ENCODE measurements at regions not wholly inside any gene's neighbourhood (a gene's known extent, or its start where the extent isn't known, plus 50 kb on each side); places are given as distances from the start of the nearest gene placed in this dataset.

DNA sequence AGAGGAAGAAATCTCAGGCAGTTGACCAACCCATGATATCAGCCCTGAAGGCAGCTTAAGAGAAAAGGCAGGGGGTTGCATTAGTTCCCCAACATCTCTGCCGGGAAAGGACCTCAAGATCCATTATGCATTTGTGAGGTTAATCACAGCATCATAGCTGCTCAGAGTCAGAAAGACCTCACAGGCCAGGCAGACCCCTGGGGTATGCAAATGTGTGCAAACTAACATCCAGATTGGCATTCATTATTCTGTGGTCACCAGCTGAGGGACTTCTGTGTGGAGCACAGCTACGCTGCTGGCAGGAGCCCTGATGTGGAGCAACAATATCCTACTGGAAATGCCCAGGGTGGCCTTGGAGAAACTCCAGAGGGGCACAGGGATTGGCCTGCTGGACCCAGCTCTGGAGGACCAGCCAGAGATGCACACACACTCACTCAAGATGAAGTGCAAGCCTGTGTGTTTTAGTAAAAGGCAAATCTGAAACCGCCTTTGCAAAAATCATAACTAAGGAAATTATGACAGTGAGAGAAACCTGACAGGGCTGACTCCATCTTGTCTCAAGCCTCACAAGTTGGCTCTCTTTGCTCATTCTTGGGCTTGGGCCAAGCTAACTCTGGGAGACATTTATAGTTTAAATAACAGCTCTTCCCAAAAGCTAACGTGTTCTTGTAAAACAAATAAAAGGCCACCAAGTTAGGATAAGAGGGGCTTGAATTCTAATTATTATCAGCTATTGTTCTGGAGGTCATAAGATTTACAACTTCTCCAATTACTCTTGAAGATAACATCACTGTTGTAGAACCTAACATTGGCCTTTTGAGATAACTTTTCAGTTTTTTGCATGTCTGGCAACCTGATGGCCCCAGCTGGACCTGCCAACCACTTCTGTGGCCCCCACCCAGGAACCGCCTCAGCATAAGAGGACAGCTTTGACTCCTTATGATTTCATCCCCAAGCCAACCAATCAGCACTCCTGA is 257.1 kb downstream of the UACA start:
- no peak overlapping the region for H3K27ac ChIP-seq
- no peaks in the 10 kb centered on the region for H3K9me2 ChIP-seq (replicated peaks; ENCODE audit: insufficient read depth)
- no peak overlapping the region for H2AFZ ChIP-seq
- peaks cover 25% of the 10 kb centered on the region for H3K4me1 ChIP-seq (ENCODE audit: insufficient read depth)
- 60% methylated on average over 5 of the region's 5 CpGs for WGBS (ENCODE audit: low lambda C conversion rate, missing lambda C conversion rate)
- no peak overlapping the region for H3K4me2 ChIP-seq
- no peak overlapping the region for H3K4me3 ChIP-seq
- H3K9me3 ChIP-seq (ENCODE audit: low read depth), result no peaks in the 10 kb centered on the region
- no peaks in the 10 kb centered on the region for H4K20me1 ChIP-seq (ENCODE audit: insufficient read depth, poor library complexity, severe bottlenecking)
- H3K36me3 ChIP-seq (replicated peaks; ENCODE audit: insufficient read depth, low read depth), result no peaks in the 10 kb centered on the region
- no peaks in the 10 kb centered on the region for H3K27me3 ChIP-seq
- no peak for DNase-seq (ENCODE audit: low spot score)
- TF ChIP-seq EZH2phosphoT487 (IDR thresholded peaks at IDR 0.05; ENCODE audit: low read depth, severe bottlenecking, unreplicated experiment) (no peak), EZH2 (IDR thresholded peaks at IDR 0.05; ENCODE audit: borderline replicate concordance) (no peak), CTCF (IDR thresholded peaks at IDR 0.05; ENCODE audit: poor library complexity) (no peak)
- H3K79me2 ChIP-seq, result no peaks in the 10 kb centered on the region

- TF ChIP-seq CTCF (IDR thresholded peaks at IDR 0.05; ENCODE audit: poor library complexity) (no peak), EZH2 (IDR thresholded peaks at IDR 0.05; ENCODE audit: borderline replicate concordance) (no peak), EZH2phosphoT487 (IDR thresholded peaks at IDR 0.05; ENCODE audit: low read depth, severe bottlenecking, unreplicated experiment) (no peak)
- 16% methylated on average over 3 of the region's 3 CpGs for WGBS (ENCODE audit: low lambda C conversion rate, missing lambda C conversion rate)
- Histone ChIP-seq H3K27ac (no peak overlapping the region), H3K27me3 (no peaks in the 10 kb centered on the region), H3K4me1 (ENCODE audit: insufficient read depth) (peaks cover 26% of the 10 kb centered on the region), H3K36me3 (replicated peaks; ENCODE audit: insufficient read depth, low read depth) (no peaks in the 10 kb centered on the region), H3K79me2 (no peaks in the 10 kb centered on the region), H4K20me1 (ENCODE audit: insufficient read depth, poor library complexity, severe bottlenecking) (no peaks in the 10 kb centered on the region), H3K9me3 (ENCODE audit: low read depth) (no peaks in the 10 kb centered on the region), H2AFZ (no peak overlapping the region), H3K4me2 (no peak overlapping the region), H3K4me3 (no peak overlapping the region), H3K9me2 (replicated peaks; ENCODE audit: insufficient read depth) (no peaks in the 10 kb centered on the region)
- peak; percentile 72 for DNase-seq (ENCODE audit: low spot score)
Measured at GRCh38 chr15:70505411-70505919, 257.9 kb downstream of the UACA start.

DNA sequence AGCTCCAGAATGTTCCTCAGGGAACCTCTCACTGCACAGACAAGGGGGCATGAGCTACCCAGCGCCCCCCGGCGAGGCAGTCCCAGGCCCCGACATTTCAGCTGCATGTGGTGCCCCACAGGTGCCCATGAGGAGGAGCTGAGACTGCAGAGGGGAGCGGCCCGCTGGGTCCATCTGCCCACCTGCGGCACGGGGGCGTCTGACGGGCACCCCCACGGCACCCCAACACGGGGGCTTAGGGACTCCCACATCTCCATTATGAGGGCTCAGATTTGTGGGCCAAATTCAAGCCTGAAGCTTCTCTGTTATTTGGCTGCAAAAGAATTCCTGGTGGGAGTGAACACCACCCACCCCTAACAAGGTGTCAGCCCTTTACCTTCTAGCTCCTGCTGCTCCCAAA is 258.4 kb downstream of the UACA start:
- H3K27me3 ChIP-seq, result no peaks in the 10 kb centered on the region
- no peaks in the 10 kb centered on the region for H3K9me3 ChIP-seq (ENCODE audit: low read depth)
- no peak overlapping the region for H2AFZ ChIP-seq
- 91% methylated on average over 11 of the region's 12 CpGs for WGBS (ENCODE audit: low lambda C conversion rate, missing lambda C conversion rate)
- H3K4me2 ChIP-seq, result no peak overlapping the region
- DNase-seq (ENCODE audit: low spot score), result no peak
- no peaks in the 10 kb centered on the region for H3K9me2 ChIP-seq (replicated peaks; ENCODE audit: insufficient read depth)
- no peaks in the 10 kb centered on the region for H3K79me2 ChIP-seq
- peaks cover 29% of the 10 kb centered on the region for H3K4me1 ChIP-seq (ENCODE audit: insufficient read depth)
- H4K20me1 ChIP-seq (ENCODE audit: insufficient read depth, poor library complexity, severe bottlenecking), result no peaks in the 10 kb centered on the region
- no peak for TF ChIP-seq EZH2 (IDR thresholded peaks at IDR 0.05; ENCODE audit: borderline replicate concordance)
- no peak for TF ChIP-seq EZH2phosphoT487 (IDR thresholded peaks at IDR 0.05; ENCODE audit: low read depth, severe bottlenecking, unreplicated experiment)
- TF ChIP-seq CTCF (IDR thresholded peaks at IDR 0.05; ENCODE audit: poor library complexity), result no peak
- H3K4me3 ChIP-seq, result no peak overlapping the region
- H3K36me3 ChIP-seq (replicated peaks; ENCODE audit: insufficient read depth, low read depth), result no peaks in the 10 kb centered on the region
- no peak overlapping the region for H3K27ac ChIP-seq

Measured in hepatocyte (in vitro differentiated cells).